ENCODE measurements at regions not wholly inside any gene's neighbourhood (a gene's known extent, or its start where the extent isn't known, plus 50 kb on each side); places are given as distances from the start of the nearest gene placed in this dataset.
"Not testable (repeated sequence)": the region's sequence is repeated elsewhere in the genome, so short reads cannot be mapped to it uniquely, and the experiment has no call there.

GRCh38 chr2:89160306-89160705, 468.8 kb downstream of the RPIA start:
- DNase-seq = not testable (repeated sequence)

- not testable (repeated sequence) for DNase-seq
These were observed 470.2 kb downstream of the RPIA start for GRCh38 chr2:89161626-89162025.

- not testable (repeated sequence) for DNase-seq
These were observed 479.2 kb downstream of the RPIA start for GRCh38 chr2:89170506-89171173.

- not testable (repeated sequence) for DNase-seq
These were observed 479.7 kb downstream of the RPIA start for GRCh38 chr2:89171174-89171519.

- DNase-seq = not testable (repeated sequence)
These were observed 485.5 kb downstream of the RPIA start for GRCh38 chr2:89177004-89177403.

GRCh38 chr2:89182221-89182620, 490.7 kb downstream of the RPIA start:
- DNase-seq = not testable (repeated sequence)

- DNase-seq = not testable (repeated sequence)
These were observed 493.3 kb downstream of the RPIA start for GRCh38 chr2:89184746-89185145.

GRCh38 chr2:89195636-89196251, 504.3 kb downstream of the RPIA start:
- DNase-seq = not testable (repeated sequence)

- DNase-seq = not testable (repeated sequence)
These were observed 505.2 kb downstream of the RPIA start for GRCh38 chr2:89196719-89197118.

GRCh38 chr2:89198026-89198425, 506.6 kb downstream of the RPIA start:
- not testable (repeated sequence) for DNase-seq

- DNase-seq = not testable (repeated sequence)
These were observed 508.2 kb downstream of the RPIA start for GRCh38 chr2:89199453-89200246.

- not testable (repeated sequence) for DNase-seq
These were observed 508.7 kb downstream of the RPIA start for GRCh38 chr2:89200247-89200527.

GRCh38 chr2:89202518-89202917, 511.0 kb downstream of the RPIA start:
- not testable (repeated sequence) for DNase-seq

- peak; percentile 53 for DNase-seq
These were observed 513.7 kb downstream of the RPIA start for GRCh38 chr2:89205153-89205552.

GRCh38 chr2:89208144-89208932, 516.9 kb downstream of the RPIA start:
- peak; percentile 59 for DNase-seq

- peak; percentile 51 for DNase-seq
These were observed 521.7 kb downstream of the RPIA start for GRCh38 chr2:89213151-89213550.

- DNase-seq = not testable (repeated sequence)
These were observed 522.3 kb downstream of the RPIA start for GRCh38 chr2:89213811-89214210.

GRCh38 chr2:89221474-89221873, 530.0 kb downstream of the RPIA start:
- DNase-seq = not testable (repeated sequence)

- not testable (repeated sequence) for DNase-seq
These were observed 530.7 kb downstream of the RPIA start for GRCh38 chr2:89222063-89222732.

GRCh38 chr2:89224803-89225202, 533.3 kb downstream of the RPIA start:
- peak; percentile 4 for DNase-seq

- not testable (repeated sequence) for DNase-seq
These were observed 538.5 kb downstream of the RPIA start for GRCh38 chr2:89229979-89230378.

GRCh38 chr2:89231241-89231640, 539.8 kb downstream of the RPIA start:
- not testable (repeated sequence) for DNase-seq

Measured in dermis blood vessel endothelial cell (primary cell).